Liver (tissue), 3 donors: ENCODE measurements at regions not wholly inside any gene's neighbourhood (a gene's known extent, or its start where the extent isn't known, plus 50 kb on each side); places are given as distances from the start of the nearest gene placed in this dataset.

Source experiments
- ATF3 ChIP-seq: IDR thresholded peaks from 2 replicates; pipeline ENCODE4 v1.6.1; 2016; ENCODE audit warnings: antibody characterized with exemption
- GABPA ChIP-seq, 2 donors: IDR thresholded peaks in 1 of 2; conservative IDR thresholded peaks in 1 of 2; 2 replicates each; pipeline ENCODE4 v1.6.1; 2016; ENCODE audit warnings: antibody characterized with exemption in 2 of 2, mild to moderate bottlenecking in 1 of 2, moderate library complexity in 1 of 2
- MAX ChIP-seq: IDR thresholded peaks from 2 replicates; pipeline ENCODE4 v1.6.1; 2016; ENCODE audit warnings: antibody characterized with exemption
- REST ChIP-seq: IDR thresholded peaks from 2 replicates; pipeline ENCODE4 v1.6.1; 2016; ENCODE audit warnings: antibody characterized with exemption, mild to moderate bottlenecking
- TAF1 ChIP-seq: conservative IDR thresholded peaks from 2 replicates; pipeline ENCODE4 v1.6.1; 2016; ENCODE audit warnings: antibody characterized with exemption, mild to moderate bottlenecking
- TF ChIP-seq, protein P1 (sequence below): fragments of 150-350 bp; IDR thresholded peaks from 2 replicates; pipeline ENCODE4 v1.5.1; 2017; ENCODE audit warnings: improper control_type of control experiment, low read depth, low read length; ENCODE audit not compliant: missing input control
- TF ChIP-seq, protein P2 (sequence below): IDR thresholded peaks from 2 replicates; pipeline ENCODE4 v1.6.1; 2016; ENCODE audit warnings: antibody characterized with exemption
- donor health status: healthy.
- donor health status: healthy.

DNA sequence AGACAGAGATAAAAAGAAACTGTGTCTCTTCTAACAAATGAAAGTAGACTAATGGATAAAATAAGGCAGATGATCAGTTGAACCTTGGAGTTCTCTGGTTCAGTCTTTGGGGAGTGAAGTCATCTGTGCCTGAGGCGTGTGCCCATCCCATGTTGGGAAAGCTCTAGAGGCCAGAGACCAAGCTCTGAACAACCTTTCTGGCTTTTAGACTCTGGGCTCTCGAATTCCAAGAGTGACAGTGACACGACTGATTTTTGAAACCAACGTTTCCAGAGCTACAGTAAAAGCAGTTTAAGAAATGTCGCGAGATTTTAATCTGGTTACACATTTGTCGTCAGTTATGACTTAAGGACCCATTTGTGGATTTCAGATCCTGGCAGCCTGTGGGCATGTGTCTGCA is 83.7 kb upstream of the APCDD1 start:
- TF ChIP-seq ATF3 (no peak), REST (no peak), TAF1 (no peak), GABPA (IDR thresholded peaks at IDR 0.05 in 1 of 2, conservative IDR thresholded peaks at IDR 0.05 in 1 of 2) (no peak), MAX (no peak)
- TF ChIP-seq, protein P1, sequence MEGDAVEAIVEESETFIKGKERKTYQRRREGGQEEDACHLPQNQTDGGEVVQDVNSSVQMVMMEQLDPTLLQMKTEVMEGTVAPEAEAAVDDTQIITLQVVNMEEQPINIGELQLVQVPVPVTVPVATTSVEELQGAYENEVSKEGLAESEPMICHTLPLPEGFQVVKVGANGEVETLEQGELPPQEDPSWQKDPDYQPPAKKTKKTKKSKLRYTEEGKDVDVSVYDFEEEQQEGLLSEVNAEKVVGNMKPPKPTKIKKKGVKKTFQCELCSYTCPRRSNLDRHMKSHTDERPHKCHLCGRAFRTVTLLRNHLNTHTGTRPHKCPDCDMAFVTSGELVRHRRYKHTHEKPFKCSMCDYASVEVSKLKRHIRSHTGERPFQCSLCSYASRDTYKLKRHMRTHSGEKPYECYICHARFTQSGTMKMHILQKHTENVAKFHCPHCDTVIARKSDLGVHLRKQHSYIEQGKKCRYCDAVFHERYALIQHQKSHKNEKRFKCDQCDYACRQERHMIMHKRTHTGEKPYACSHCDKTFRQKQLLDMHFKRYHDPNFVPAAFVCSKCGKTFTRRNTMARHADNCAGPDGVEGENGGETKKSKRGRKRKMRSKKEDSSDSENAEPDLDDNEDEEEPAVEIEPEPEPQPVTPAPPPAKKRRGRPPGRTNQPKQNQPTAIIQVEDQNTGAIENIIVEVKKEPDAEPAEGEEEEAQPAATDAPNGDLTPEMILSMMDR = no peak
- TF ChIP-seq, protein P2, sequence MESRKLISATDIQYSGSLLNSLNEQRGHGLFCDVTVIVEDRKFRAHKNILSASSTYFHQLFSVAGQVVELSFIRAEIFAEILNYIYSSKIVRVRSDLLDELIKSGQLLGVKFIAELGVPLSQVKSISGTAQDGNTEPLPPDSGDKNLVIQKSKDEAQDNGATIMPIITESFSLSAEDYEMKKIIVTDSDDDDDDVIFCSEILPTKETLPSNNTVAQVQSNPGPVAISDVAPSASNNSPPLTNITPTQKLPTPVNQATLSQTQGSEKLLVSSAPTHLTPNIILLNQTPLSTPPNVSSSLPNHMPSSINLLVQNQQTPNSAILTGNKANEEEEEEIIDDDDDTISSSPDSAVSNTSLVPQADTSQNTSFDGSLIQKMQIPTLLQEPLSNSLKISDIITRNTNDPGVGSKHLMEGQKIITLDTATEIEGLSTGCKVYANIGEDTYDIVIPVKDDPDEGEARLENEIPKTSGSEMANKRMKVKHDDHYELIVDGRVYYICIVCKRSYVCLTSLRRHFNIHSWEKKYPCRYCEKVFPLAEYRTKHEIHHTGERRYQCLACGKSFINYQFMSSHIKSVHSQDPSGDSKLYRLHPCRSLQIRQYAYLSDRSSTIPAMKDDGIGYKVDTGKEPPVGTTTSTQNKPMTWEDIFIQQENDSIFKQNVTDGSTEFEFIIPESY = no peak
